SH-SY5Y (cell line): ENCODE measurements at regions not wholly inside any gene's neighbourhood (a gene's known extent, or its start where the extent isn't known, plus 50 kb on each side); places are given as distances from the start of the nearest gene placed in this dataset.

Experiments used
- GATA2 ChIP-seq: IDR thresholded peaks from 2 replicates; pipeline ENCODE4 v1.6.1; 2011; ENCODE audit warnings: mild to moderate bottlenecking, low read depth, low read length
- GATA3 ChIP-seq: IDR thresholded peaks from 2 replicates; pipeline ENCODE4 v1.6.1; 2011; ENCODE audit warnings: low read depth, mild to moderate bottlenecking, low read length, moderate library complexity

DNA sequence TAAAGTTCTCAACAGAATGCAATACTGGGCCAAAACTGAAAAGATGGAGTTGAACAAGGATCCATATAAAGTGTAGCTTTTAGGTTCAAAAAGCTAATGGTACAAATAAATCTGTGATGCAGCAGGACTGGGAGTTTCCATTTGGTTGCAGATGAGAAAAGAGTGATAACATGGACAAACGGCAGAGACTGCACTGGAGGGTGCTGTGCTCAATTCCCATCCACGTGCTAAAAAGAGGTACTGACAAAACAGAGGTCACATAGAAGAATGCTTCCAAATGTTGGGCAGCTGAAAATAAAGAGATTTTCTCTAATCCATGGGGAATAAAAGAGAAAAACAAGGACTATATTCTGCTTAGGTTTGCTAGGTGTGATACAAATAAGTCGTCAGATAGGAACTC, 461.6 kb downstream of the LIG4 start:
- TF ChIP-seq GATA2: peak; percentile 56; the same call in 1 of the 2 replicates
- TF ChIP-seq GATA3: peak; percentile 50; the same call in 1 of the 2 replicates
